ENCODE measurements at regions not wholly inside any gene's neighbourhood (a gene's known extent, or its start where the extent isn't known, plus 50 kb on each side); places are given as distances from the start of the nearest gene placed in this dataset.

- Mint-ChIP-seq H3K4me3 (no peak overlapping the region), H3K9me3 (ENCODE audit: insufficient read depth) (no peaks in the 10 kb centered on the region), H3K4me1 (peaks cover 9% of the 10 kb centered on the region), H3K27ac (no peak overlapping the region), H3K27me3 (no peaks in the 10 kb centered on the region)
- Histone ChIP-seq H3K36me3 (replicated peaks in 1 of 2; ENCODE audit: control extremely low read depth in 1 of 2, control insufficient read depth in 1 of 2, extremely low read depth in 1 of 2, insufficient read depth in 2 of 2, low read length in 1 of 2) (no peaks in the 10 kb centered on the region), H3K4me1 (ENCODE audit: control insufficient read depth in 2 of 2, insufficient read depth in 2 of 2, low read length in 2 of 2) (no peaks in the 10 kb centered on the region), H3K9me3 (ENCODE audit: control extremely low read depth in 1 of 3, control insufficient read depth in 2 of 3, insufficient read depth in 1 of 3, low read length in 2 of 3) (peaks cover 0 to 2% (median 0%) of the 10 kb centered on the region in 3 donors), H3K27me3 (replicated peaks in 1 of 4; ENCODE audit: control extremely low read depth in 1 of 4, control insufficient read depth in 3 of 4, insufficient read depth in 4 of 4, low read length in 3 of 4) (no peaks in the 10 kb centered on the region), H3K4me3 (ENCODE audit: control extremely low read depth in 1 of 5, extremely low read depth in 1 of 5, insufficient read depth in 1 of 5, low read depth in 2 of 5, low read length in 4 of 5) (no peak overlapping the region), H3K9ac (ENCODE audit: low read length) (no peak overlapping the region), H3K4me2 (replicated peaks; ENCODE audit: low read depth, low read length, poor library complexity, severe bottlenecking) (no peak overlapping the region), H3K79me2 (ENCODE audit: control insufficient read depth, insufficient read depth, low read length) (no peaks in the 10 kb centered on the region), H4K20me1 (ENCODE audit: control insufficient read depth, insufficient read depth, low read length, poor library complexity, severe bottlenecking) (no peaks in the 10 kb centered on the region), H2AFZ (ENCODE audit: insufficient read depth, low read depth, low read length, poor library complexity, severe bottlenecking) (no peak overlapping the region), H3K27ac (ENCODE audit: low read length in 2 of 2) (no peak overlapping the region)
- CTCF ChIA-PET = no interaction called here
- TF ChIP-seq EZH2 (IDR thresholded peaks at IDR 0.05; ENCODE audit: borderline replicate concordance, insufficient read depth, low read depth, low read length, poor library complexity, severe bottlenecking) (no peak), CTCF (IDR thresholded peaks at IDR 0.05) (no peak)
- intact Hi-C loops (cut with micrococcal nuclease) = no loop called here
- no peak for ATAC-seq (ENCODE audit: low read depth)
- POLR2A ChIA-PET = no interaction called here
- DNase-seq = no peak
Measured at GRCh38 chr12:24200010-24200409, 250.5 kb upstream of the SOX5 start.

- TF ChIP-seq EZH2 (IDR thresholded peaks at IDR 0.05; ENCODE audit: borderline replicate concordance, insufficient read depth, low read depth, low read length, poor library complexity, severe bottlenecking) (no peak), CTCF (IDR thresholded peaks at IDR 0.05) (no peak)
- DNase-seq (no peak), ATAC-seq (ENCODE audit: low read depth) (no peak)
- Histone ChIP-seq H3K36me3 (replicated peaks in 1 of 2; ENCODE audit: control extremely low read depth in 1 of 2, control insufficient read depth in 1 of 2, extremely low read depth in 1 of 2, insufficient read depth in 2 of 2, low read length in 1 of 2) (no peaks in the 10 kb centered on the region), H3K9me3 (ENCODE audit: control extremely low read depth in 1 of 3, control insufficient read depth in 2 of 3, insufficient read depth in 1 of 3, low read length in 2 of 3) (peaks cover 0 to 2% (median 0%) of the 10 kb centered on the region in 3 donors), H3K4me3 (ENCODE audit: control extremely low read depth in 1 of 5, extremely low read depth in 1 of 5, insufficient read depth in 1 of 5, low read depth in 2 of 5, low read length in 4 of 5) (no peak overlapping the region), H3K79me2 (ENCODE audit: control insufficient read depth, insufficient read depth, low read length) (no peaks in the 10 kb centered on the region), H3K4me1 (ENCODE audit: control insufficient read depth in 2 of 2, insufficient read depth in 2 of 2, low read length in 2 of 2) (no peaks in the 10 kb centered on the region), H3K4me2 (replicated peaks; ENCODE audit: low read depth, low read length, poor library complexity, severe bottlenecking) (no peak overlapping the region), H2AFZ (ENCODE audit: insufficient read depth, low read depth, low read length, poor library complexity, severe bottlenecking) (no peak overlapping the region), H3K27me3 (replicated peaks in 1 of 4; ENCODE audit: control extremely low read depth in 1 of 4, control insufficient read depth in 3 of 4, insufficient read depth in 4 of 4, low read length in 3 of 4) (no peaks in the 10 kb centered on the region), H4K20me1 (ENCODE audit: control insufficient read depth, insufficient read depth, low read length, poor library complexity, severe bottlenecking) (no peaks in the 10 kb centered on the region), H3K9ac (ENCODE audit: low read length) (no peak overlapping the region), H3K27ac (ENCODE audit: low read length in 2 of 2) (no peak overlapping the region)
- Mint-ChIP-seq H3K4me1 (peaks cover 9% of the 10 kb centered on the region), H3K27me3 (no peaks in the 10 kb centered on the region), H3K9me3 (ENCODE audit: insufficient read depth) (no peaks in the 10 kb centered on the region), H3K27ac (no peak overlapping the region), H3K4me3 (no peak overlapping the region)
- WGBS (ENCODE audit: insufficient coverage) = 89% methylated on average over 10 of the region's 11 CpGs
- intact Hi-C loops (cut with micrococcal nuclease) = no loop called here
- ChIA-PET CTCF (no interaction called here), POLR2A (no interaction called here)
Measured at GRCh38 chr12:24198936-24199671, 249.6 kb upstream of the SOX5 start.
